ENCODE measurements at regions not wholly inside any gene's neighbourhood (a gene's known extent, or its start where the extent isn't known, plus 50 kb on each side); places are given as distances from the start of the nearest gene placed in this dataset.

GRCh38 chr14:106809615-106810014, 1283.2 kb downstream of the TMEM121 start:
- no peak for TF ChIP-seq CTCF (IDR thresholded peaks at IDR 0.05; ENCODE audit: insufficient read depth, low read length)
- no peak for TF ChIP-seq GABPA (IDR thresholded peaks at IDR 0.05; ENCODE audit: low read depth)
- TF ChIP-seq REST (IDR thresholded peaks at IDR 0.05; ENCODE audit: insufficient replicate concordance, low read depth): no peak
